SK-N-SH treated with all-trans-retinoic acid at 6 μM for 48 hours (cell line): ENCODE measurements at regions not wholly inside any gene's neighbourhood (a gene's known extent, or its start where the extent isn't known, plus 50 kb on each side); places are given as distances from the start of the nearest gene placed in this dataset.

ENCODE experiments used
- ATAC-seq: fragments of 200-7000 bp; cut with Tn5 transposase; 3 replicates; pipeline ENCODE4 v1.9.1; 2020; ENCODE audit warnings: mild to moderate bottlenecking, moderate library complexity
- ARNTL ChIP-seq: fragments of 450-650 bp; formaldehyde crosslinking; IDR thresholded peaks from 2 replicates; pipeline ENCODE4 v1.5.0; 2020; ENCODE audit warnings: low read depth, mild to moderate bottlenecking, moderate library complexity, borderline replicate concordance
- BACH2 ChIP-seq: fragments of 250-450 bp; sonication (Bioruptor Pico); IDR thresholded peaks from 2 replicates; pipeline ENCODE4 v1.9.0; 2021; ENCODE audit warnings: mild to moderate bottlenecking, borderline replicate concordance
- CSDC2 ChIP-seq: fragments of 250-450 bp; sonication (Bioruptor Pico); IDR thresholded peaks from 2 replicates; pipeline ENCODE4 v1.5.0; 2020; ENCODE audit warnings: mild to moderate bottlenecking, moderate library complexity
- ESRRG ChIP-seq: fragments of 250-450 bp; sonication (Bioruptor Pico); IDR thresholded peaks from 2 replicates; pipeline ENCODE4 v1.6.1; 2021; ENCODE audit warnings: mild to moderate bottlenecking
- GLIS3 ChIP-seq: fragments of 250-450 bp; sonication (Bioruptor Pico); IDR thresholded peaks from 2 replicates; pipeline ENCODE4 v1.5.0; 2020; ENCODE audit warnings: mild to moderate bottlenecking, moderate library complexity
- ISL1 ChIP-seq: fragments of 250-450 bp; sonication (Bioruptor Pico); IDR thresholded peaks from 2 replicates; pipeline ENCODE4 v2.1.2; 2022; ENCODE audit warnings: mild to moderate bottlenecking, moderate library complexity
- OSR1 ChIP-seq: fragments of 250-450 bp; sonication (Bioruptor Pico); IDR thresholded peaks from 2 replicates; pipeline ENCODE4 v1.8.0; 2022; ENCODE audit warnings: moderate library complexity, mild to moderate bottlenecking, inconsistent platforms
- PPARA ChIP-seq: fragments of 250-450 bp; sonication (Bioruptor Pico); IDR thresholded peaks from 2 replicates; pipeline ENCODE4 v1.5.0; 2020; ENCODE audit warnings: mild to moderate bottlenecking, borderline replicate concordance
- RARB ChIP-seq: fragments of 250-450 bp; sonication (Bioruptor Pico); IDR thresholded peaks from 2 replicates; pipeline ENCODE4 v1.8.0; 2021; ENCODE audit warnings: mild to moderate bottlenecking, moderate library complexity
- SNAI2 ChIP-seq: fragments of 250-450 bp; sonication (Bioruptor Pico); IDR thresholded peaks from 2 replicates; pipeline ENCODE4 v1.5.0; 2020; ENCODE audit warnings: mild to moderate bottlenecking, moderate library complexity
- TCF4 ChIP-seq: fragments of 250-450 bp; sonication (Bioruptor Pico); IDR thresholded peaks from 2 replicates; pipeline ENCODE4 v1.8.0; 2021; ENCODE audit warnings: mild to moderate bottlenecking, moderate library complexity, borderline replicate concordance
- TOX ChIP-seq: fragments of 250-450 bp; sonication (Bioruptor Pico); IDR thresholded peaks from 2 replicates; pipeline ENCODE4 v1.8.0; 2021; ENCODE audit warnings: mild to moderate bottlenecking, moderate library complexity, borderline replicate concordance
- ZFP3 ChIP-seq: fragments of 250-450 bp; sonication (Bioruptor Pico); IDR thresholded peaks from 2 replicates; pipeline ENCODE4 v1.5.0; 2020; ENCODE audit warnings: mild to moderate bottlenecking, moderate library complexity
- ZFP30 ChIP-seq: fragments of 450-650 bp; formaldehyde crosslinking; IDR thresholded peaks from 2 replicates; pipeline ENCODE4 v1.5.0; 2022; ENCODE audit warnings: mild to moderate bottlenecking, moderate library complexity
- ZNF70 ChIP-seq: fragments of 450-650 bp; formaldehyde crosslinking; IDR thresholded peaks from 2 replicates; pipeline ENCODE4 v1.5.0; 2020; ENCODE audit warnings: mild to moderate bottlenecking, moderate library complexity
- ZNF8 ChIP-seq: fragments of 450-650 bp; formaldehyde crosslinking; IDR thresholded peaks from 2 replicates; pipeline ENCODE4 v1.5.0; 2020; ENCODE audit warnings: mild to moderate bottlenecking, moderate library complexity
- TF ChIP-seq, protein P1 (sequence below): fragments of 250-450 bp; sonication (Bioruptor Pico); IDR thresholded peaks from 2 replicates; pipeline ENCODE4 v1.8.0; 2021; ENCODE audit warnings: low read depth, mild to moderate bottlenecking, moderate library complexity, borderline replicate concordance
- TF ChIP-seq, protein P2 (sequence below): fragments of 250-450 bp; sonication (Bioruptor Pico); IDR thresholded peaks from 2 replicates; pipeline ENCODE4 v1.5.1; 2021; ENCODE audit warnings: mild to moderate bottlenecking, moderate library complexity
- TF ChIP-seq, protein P3 (sequence below): fragments of 250-450 bp; sonication (Bioruptor Pico); IDR thresholded peaks from 2 replicates; pipeline ENCODE4 v1.8.0; 2020; ENCODE audit warnings: mild to moderate bottlenecking, moderate library complexity, borderline replicate concordance
- TF ChIP-seq, protein P4 (sequence below): fragments of 250-450 bp; sonication (Bioruptor Pico); IDR thresholded peaks from 2 replicates; pipeline ENCODE4 v1.5.1; 2020; ENCODE audit warnings: low read depth, mild to moderate bottlenecking, moderate library complexity
- TF ChIP-seq, protein P5 (sequence below): fragments of 250-450 bp; sonication (Bioruptor Pico); IDR thresholded peaks from 2 replicates; pipeline ENCODE4 v1.5.0; 2020; ENCODE audit warnings: mild to moderate bottlenecking, moderate library complexity

DNA sequence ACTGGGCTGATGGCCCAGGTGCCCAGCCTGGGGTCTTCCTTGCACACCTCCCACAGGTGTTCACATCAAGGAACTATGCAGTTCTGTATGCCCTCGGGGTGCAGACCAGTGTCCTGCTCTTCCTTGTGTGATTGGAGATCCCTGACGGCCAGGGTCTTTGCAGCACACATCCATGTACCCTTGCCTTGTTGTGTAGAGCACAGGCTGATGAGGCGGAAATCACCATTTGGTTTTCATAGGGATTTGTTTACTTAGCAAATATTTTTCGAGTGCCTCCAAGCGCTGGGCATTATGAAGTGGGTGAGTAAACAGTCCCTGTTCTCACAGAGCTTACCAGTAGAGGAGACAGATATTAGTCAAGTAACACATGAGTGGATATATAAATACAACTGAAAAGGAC is 209.3 kb upstream of the UMPS start (continued):
- TF ChIP-seq, protein P1, sequence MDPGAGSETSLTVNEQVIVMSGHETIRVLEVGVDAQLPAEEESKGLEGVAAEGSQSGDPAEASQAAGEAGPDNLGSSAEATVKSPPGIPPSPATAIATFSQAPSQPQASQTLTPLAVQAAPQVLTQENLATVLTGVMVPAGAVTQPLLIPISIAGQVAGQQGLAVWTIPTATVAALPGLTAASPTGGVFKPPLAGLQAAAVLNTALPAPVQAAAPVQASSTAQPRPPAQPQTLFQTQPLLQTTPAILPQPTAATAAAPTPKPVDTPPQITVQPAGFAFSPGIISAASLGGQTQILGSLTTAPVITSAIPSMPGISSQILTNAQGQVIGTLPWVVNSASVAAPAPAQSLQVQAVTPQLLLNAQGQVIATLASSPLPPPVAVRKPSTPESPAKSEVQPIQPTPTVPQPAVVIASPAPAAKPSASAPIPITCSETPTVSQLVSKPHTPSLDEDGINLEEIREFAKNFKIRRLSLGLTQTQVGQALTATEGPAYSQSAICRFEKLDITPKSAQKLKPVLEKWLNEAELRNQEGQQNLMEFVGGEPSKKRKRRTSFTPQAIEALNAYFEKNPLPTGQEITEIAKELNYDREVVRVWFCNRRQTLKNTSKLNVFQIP (CRISPR knock-in tag), result no peak
- no peak for TF ChIP-seq SNAI2 (CRISPR knock-in tag)

DNA sequence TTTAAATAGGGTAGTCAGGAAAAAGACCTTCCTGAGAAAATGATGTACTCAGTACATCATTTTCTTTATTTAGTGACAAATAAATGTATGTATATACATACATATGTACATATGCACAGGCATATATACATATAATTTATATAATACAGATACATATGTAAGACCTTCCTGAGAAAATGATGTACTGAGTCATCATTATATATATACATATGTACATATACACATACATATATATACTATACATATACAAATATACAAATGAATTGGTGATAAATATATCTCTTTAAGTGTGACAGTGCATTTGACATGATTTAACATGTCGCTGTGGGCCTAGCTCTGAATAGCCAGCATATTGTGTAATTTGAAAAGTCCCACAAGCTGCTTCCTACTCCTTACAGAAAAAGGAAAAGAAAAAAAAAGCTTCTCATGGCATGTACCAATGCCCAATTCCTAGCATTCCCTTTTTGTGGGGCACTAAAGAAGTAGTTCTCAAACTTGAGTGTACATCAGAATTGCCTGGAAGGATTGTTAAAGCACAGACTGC is 208.1 kb upstream of the UMPS start:
- no peak for TF ChIP-seq ZFP3 (CRISPR knock-in tag)
- no peak for TF ChIP-seq GLIS3
- no peak for TF ChIP-seq OSR1 (CRISPR knock-in tag)
- TF ChIP-seq TOX, result no peak
- no peak for TF ChIP-seq ISL1 (CRISPR knock-in tag)
- TF ChIP-seq, protein P2, sequence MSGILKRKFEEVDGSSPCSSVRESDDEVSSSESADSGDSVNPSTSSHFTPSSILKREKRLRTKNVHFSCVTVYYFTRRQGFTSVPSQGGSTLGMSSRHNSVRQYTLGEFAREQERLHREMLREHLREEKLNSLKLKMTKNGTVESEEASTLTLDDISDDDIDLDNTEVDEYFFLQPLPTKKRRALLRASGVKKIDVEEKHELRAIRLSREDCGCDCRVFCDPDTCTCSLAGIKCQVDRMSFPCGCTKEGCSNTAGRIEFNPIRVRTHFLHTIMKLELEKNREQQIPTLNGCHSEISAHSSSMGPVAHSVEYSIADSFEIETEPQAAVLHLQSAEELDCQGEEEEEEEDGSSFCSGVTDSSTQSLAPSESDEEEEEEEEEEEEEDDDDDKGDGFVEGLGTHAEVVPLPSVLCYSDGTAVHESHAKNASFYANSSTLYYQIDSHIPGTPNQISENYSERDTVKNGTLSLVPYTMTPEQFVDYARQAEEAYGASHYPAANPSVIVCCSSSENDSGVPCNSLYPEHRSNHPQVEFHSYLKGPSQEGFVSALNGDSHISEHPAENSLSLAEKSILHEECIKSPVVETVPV, result no peak
- TF ChIP-seq, protein P3, sequence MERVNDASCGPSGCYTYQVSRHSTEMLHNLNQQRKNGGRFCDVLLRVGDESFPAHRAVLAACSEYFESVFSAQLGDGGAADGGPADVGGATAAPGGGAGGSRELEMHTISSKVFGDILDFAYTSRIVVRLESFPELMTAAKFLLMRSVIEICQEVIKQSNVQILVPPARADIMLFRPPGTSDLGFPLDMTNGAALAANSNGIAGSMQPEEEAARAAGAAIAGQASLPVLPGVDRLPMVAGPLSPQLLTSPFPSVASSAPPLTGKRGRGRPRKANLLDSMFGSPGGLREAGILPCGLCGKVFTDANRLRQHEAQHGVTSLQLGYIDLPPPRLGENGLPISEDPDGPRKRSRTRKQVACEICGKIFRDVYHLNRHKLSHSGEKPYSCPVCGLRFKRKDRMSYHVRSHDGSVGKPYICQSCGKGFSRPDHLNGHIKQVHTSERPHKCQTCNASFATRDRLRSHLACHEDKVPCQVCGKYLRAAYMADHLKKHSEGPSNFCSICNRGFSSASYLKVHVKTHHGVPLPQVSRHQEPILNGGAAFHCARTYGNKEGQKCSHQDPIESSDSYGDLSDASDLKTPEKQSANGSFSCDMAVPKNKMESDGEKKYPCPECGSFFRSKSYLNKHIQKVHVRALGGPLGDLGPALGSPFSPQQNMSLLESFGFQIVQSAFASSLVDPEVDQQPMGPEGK (CRISPR knock-in tag), result no peak
- TF ChIP-seq BACH2 (CRISPR knock-in tag), result no peak
- TF ChIP-seq ZFP30 (CRISPR knock-in tag), result no peak
- TF ChIP-seq, protein P4, sequence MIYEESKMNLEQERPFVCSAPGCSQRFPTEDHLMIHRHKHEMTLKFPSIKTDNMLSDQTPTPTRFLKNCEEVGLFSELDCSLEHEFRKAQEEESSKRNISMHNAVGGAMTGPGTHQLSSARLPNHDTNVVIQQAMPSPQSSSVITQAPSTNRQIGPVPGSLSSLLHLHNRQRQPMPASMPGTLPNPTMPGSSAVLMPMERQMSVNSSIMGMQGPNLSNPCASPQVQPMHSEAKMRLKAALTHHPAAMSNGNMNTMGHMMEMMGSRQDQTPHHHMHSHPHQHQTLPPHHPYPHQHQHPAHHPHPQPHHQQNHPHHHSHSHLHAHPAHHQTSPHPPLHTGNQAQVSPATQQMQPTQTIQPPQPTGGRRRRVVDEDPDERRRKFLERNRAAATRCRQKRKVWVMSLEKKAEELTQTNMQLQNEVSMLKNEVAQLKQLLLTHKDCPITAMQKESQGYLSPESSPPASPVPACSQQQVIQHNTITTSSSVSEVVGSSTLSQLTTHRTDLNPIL (CRISPR knock-in tag), result no peak
- TF ChIP-seq ESRRG (CRISPR knock-in tag), result no peak
- TF ChIP-seq ZNF70 (CRISPR knock-in tag), result no peak
- TF ChIP-seq TCF4 (CRISPR knock-in tag), result no peak
- TF ChIP-seq, protein P1 (CRISPR knock-in tag), result no peak
- no peak for TF ChIP-seq PPARA (CRISPR knock-in tag)
- no peak for TF ChIP-seq ARNTL (CRISPR knock-in tag)
- TF ChIP-seq ZNF8, result no peak
- no peak for ATAC-seq

DNA sequence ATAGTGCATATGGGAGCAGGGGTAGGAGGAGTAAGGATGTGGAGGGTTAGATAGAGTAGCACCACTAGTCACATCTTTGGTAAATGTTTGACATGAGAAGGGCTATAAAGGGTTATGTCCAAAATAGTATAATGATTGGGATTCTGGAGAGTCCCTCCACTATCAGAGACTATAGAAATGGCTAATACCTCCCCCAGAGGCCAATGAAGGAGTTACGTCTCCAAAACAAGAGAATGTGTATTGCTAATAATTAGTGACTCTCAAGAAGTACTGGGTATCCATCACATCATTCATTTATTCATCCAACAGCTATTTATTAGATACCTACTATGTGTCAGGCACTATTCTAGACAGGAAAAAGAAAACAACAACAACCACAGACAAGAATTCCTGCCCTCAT is 203.7 kb upstream of the UMPS start:
- ATAC-seq, result no peak
- no peak for TF ChIP-seq ARNTL (CRISPR knock-in tag)
- no peak for TF ChIP-seq SNAI2 (CRISPR knock-in tag)
- no peak for TF ChIP-seq CSDC2 (CRISPR knock-in tag)
- no peak for TF ChIP-seq ZFP3 (CRISPR knock-in tag)
- TF ChIP-seq, protein P4 (CRISPR knock-in tag), result no peak
- TF ChIP-seq ZFP30 (CRISPR knock-in tag), result no peak
- TF ChIP-seq, protein P5, sequence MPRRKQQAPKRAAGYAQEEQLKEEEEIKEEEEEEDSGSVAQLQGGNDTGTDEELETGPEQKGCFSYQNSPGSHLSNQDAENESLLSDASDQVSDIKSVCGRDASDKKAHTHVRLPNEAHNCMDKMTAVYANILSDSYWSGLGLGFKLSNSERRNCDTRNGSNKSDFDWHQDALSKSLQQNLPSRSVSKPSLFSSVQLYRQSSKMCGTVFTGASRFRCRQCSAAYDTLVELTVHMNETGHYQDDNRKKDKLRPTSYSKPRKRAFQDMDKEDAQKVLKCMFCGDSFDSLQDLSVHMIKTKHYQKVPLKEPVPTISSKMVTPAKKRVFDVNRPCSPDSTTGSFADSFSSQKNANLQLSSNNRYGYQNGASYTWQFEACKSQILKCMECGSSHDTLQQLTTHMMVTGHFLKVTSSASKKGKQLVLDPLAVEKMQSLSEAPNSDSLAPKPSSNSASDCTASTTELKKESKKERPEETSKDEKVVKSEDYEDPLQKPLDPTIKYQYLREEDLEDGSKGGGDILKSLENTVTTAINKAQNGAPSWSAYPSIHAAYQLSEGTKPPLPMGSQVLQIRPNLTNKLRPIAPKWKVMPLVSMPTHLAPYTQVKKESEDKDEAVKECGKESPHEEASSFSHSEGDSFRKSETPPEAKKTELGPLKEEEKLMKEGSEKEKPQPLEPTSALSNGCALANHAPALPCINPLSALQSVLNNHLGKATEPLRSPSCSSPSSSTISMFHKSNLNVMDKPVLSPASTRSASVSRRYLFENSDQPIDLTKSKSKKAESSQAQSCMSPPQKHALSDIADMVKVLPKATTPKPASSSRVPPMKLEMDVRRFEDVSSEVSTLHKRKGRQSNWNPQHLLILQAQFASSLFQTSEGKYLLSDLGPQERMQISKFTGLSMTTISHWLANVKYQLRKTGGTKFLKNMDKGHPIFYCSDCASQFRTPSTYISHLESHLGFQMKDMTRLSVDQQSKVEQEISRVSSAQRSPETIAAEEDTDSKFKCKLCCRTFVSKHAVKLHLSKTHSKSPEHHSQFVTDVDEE (CRISPR knock-in tag), result no peak
- no peak for TF ChIP-seq PPARA (CRISPR knock-in tag)
- TF ChIP-seq ZNF70 (CRISPR knock-in tag), result no peak
- no peak for TF ChIP-seq TCF4 (CRISPR knock-in tag)
- TF ChIP-seq, protein P2, result no peak
- TF ChIP-seq GLIS3, result no peak
- no peak for TF ChIP-seq RARB (CRISPR knock-in tag)
- no peak for TF ChIP-seq TOX
- TF ChIP-seq, all 23 proteins: peak for 0
